Right lobe of liver (tissue), 6 donors: ENCODE measurements at regions not wholly inside any gene's neighbourhood (a gene's known extent, or its start where the extent isn't known, plus 50 kb on each side); places are given as distances from the start of the nearest gene placed in this dataset.

Experiments
- ATAC-seq, 4 donors: fragments of 200-7000 bp; cut with Tn5 transposase; one replicate each; pipeline ENCODE4 v1.9.1; 2020; ENCODE audit warnings: mild to moderate bottlenecking in 4 of 4, moderate library complexity in 4 of 4
- DNase-seq, 3 donors: peaks; one replicate each; pipeline ENCODE4 v3.0.0-alpha.2; 2020
- H3K27ac ChIP-seq, 3 donors: fragments of 200-600 bp; one replicate each; pipeline ENCODE4 v1.8.0; 2022
- H3K27me3 ChIP-seq, 2 donors: fragments of 200-600 bp; one replicate each; pipeline ENCODE4 v1.8.0; 2022
- H3K36me3 ChIP-seq, 4 donors: fragments of 200-600 bp; sonication (generic) in 1 of 4; one replicate each; pipeline versions ENCODE4 v1.5.1 to v1.8.0; 2017 to 2022; ENCODE audit warnings: control low read depth in 1 of 4
- H3K4me1 ChIP-seq, 4 donors: fragments of 200-600 bp; sonication (generic) in 1 of 4; one replicate each; pipeline versions ENCODE4 v1.5.1 to v1.8.0; 2017 to 2022; ENCODE audit warnings: control low read depth in 1 of 4
- H3K4me3 ChIP-seq, 3 donors: fragments of 200-600 bp; one replicate each; pipeline ENCODE4 v1.8.0; 2022
- H3K9me3 ChIP-seq, 4 donors: fragments of 200-600 bp; sonication (generic) in 1 of 4; one replicate each; pipeline versions ENCODE4 v1.5.1 to v1.8.0; 2017 to 2022; ENCODE audit warnings: control low read depth in 1 of 4
- POLR2A ChIP-seq: fragments of 450-650 bp; IDR thresholded peaks from one replicate; pipeline ENCODE4 v1.6.1; 2017; ENCODE audit warnings: antibody characterized with exemption, mild to moderate bottlenecking
- WGBS: methylation state at CpG from one replicate; pipeline ENCODE4 v1.1.6; 2018; ENCODE audit warnings: low coverage, low lambda C conversion rate; ENCODE audit not compliant: insufficient coverage; ENCODE audit errors: missing lambda C conversion rate; 5-methylcytosine and 5-hydroxymethylcytosine counted together
- intact Hi-C, 2 donors: fragments of 100-400 bp; cut with DNase I; formaldehyde crosslinking; loops; one replicate each; pipeline versions ENCODE4 v1.11.2 to v1.14.1; 2022
- TF ChIP-seq, protein P1 (sequence below), 4 donors: fragments of 200-600 bp in 3 of 4; fragments of 450-650 bp in 1 of 4; IDR thresholded peaks; one replicate each; pipeline versions ENCODE4 v1.5.1 to v1.8.0; 2016 to 2022; ENCODE audit warnings: antibody characterized with exemption in 4 of 4, mild to moderate bottlenecking in 2 of 4
- donor health status: DM: no; HTN: yes; CAD: no.
- donor health status: DM: no; HTN: no; CAD: no.
- donor health status: DM: no; HTN: no; CAD: no.
- donor health status: DM: no; HTN: yes; CAD: no.
- donor health status: DM: no; HTN: yes; CAD: no.

- TF ChIP-seq POLR2A = no peak
- TF ChIP-seq, protein P1, sequence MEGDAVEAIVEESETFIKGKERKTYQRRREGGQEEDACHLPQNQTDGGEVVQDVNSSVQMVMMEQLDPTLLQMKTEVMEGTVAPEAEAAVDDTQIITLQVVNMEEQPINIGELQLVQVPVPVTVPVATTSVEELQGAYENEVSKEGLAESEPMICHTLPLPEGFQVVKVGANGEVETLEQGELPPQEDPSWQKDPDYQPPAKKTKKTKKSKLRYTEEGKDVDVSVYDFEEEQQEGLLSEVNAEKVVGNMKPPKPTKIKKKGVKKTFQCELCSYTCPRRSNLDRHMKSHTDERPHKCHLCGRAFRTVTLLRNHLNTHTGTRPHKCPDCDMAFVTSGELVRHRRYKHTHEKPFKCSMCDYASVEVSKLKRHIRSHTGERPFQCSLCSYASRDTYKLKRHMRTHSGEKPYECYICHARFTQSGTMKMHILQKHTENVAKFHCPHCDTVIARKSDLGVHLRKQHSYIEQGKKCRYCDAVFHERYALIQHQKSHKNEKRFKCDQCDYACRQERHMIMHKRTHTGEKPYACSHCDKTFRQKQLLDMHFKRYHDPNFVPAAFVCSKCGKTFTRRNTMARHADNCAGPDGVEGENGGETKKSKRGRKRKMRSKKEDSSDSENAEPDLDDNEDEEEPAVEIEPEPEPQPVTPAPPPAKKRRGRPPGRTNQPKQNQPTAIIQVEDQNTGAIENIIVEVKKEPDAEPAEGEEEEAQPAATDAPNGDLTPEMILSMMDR (IDR thresholded peaks at IDR 0.05) = no peak
- no peaks in the 10 kb centered on the region for H3K27me3 ChIP-seq
- intact Hi-C loops = no loop called here
- H3K27ac ChIP-seq = no peak overlapping the region
- no peak overlapping the region for H3K4me3 ChIP-seq
- WGBS = 61% methylated on average over 4 of the region's 6 CpGs
- DNase-seq (no peak), ATAC-seq (no peak)
- no peaks in the 10 kb centered on the region for H3K36me3 ChIP-seq
- no peaks in the 10 kb centered on the region for H3K9me3 ChIP-seq
- H3K4me1 ChIP-seq = no peaks in the 10 kb centered on the region
Measured at GRCh38 chr12:107296681-107297089, 203.3 kb upstream of the CRY1 start.

- Histone ChIP-seq H3K36me3 (no peaks in the 10 kb centered on the region), H3K27ac (no peak overlapping the region), H3K4me3 (no peak overlapping the region), H3K27me3 (no peaks in the 10 kb centered on the region), H3K9me3 (no peaks in the 10 kb centered on the region), H3K4me1 (no peaks in the 10 kb centered on the region)
- intact Hi-C loops = no loop called here
- no peak for TF ChIP-seq POLR2A
- TF ChIP-seq, protein P1 (IDR thresholded peaks at IDR 0.05) = no peak
- no peak for ATAC-seq
- DNase-seq = no peak
- WGBS = 64% methylated on average over 2 of the region's 2 CpGs
Measured at GRCh38 chr12:107302649-107303341, 209.4 kb upstream of the CRY1 start.

DNA sequence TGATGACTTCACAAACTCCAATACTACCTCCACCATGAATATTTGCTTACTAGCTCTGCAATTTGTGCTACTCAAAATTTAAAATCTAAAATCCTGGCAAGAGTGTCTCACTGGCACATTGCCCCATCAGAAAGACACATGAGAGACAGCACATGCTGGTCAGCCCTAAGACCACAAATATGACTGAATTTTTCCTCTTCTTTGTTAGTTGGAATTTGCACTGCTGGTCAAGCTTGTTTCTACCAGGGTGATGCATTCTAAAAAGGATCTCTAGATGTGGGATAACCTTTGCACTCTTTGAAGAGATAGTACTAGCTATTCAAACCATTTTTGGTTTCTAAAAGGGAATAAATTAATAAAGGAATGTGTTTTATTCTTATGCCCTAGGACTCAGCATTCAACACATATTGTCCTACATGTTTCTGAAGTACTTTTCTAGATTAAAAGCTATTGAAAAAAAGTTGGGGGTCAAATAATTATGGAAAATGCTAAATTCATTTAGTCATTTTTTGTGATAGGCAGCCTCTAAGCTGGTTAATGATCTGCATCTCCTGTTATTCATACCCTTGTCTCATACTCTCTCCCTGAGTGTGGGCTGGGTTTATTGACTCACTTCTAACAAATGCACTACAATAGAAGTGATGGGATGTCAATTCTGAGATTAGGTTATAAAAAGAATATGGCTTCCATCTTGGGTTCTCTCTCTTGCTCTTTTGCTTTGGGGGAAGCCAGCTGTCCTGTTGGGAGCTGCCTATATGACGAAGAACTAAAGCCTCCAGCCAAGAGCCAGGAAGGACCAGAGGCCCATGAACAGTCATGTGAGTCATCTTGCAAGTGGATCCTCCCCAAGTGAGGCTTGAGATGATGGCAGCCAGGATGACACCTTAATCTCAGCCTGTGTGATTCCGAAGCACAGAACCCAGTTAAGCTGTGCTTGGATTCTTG is 211.5 kb upstream of the CRY1 start:
- no peaks in the 10 kb centered on the region for H3K4me1 ChIP-seq
- ATAC-seq (no peak), DNase-seq (no peak)
- no peaks in the 10 kb centered on the region for H3K27me3 ChIP-seq
- TF ChIP-seq, protein P1 (IDR thresholded peaks at IDR 0.05) = no peak
- no peak for TF ChIP-seq POLR2A
- H3K9me3 ChIP-seq = no peaks in the 10 kb centered on the region
- WGBS = 69% methylated on average over 2 of the region's 2 CpGs
- no peak overlapping the region for H3K27ac ChIP-seq
- no peaks in the 10 kb centered on the region for H3K36me3 ChIP-seq
- intact Hi-C loops = no loop called here
- no peak overlapping the region for H3K4me3 ChIP-seq

- ATAC-seq (no peak), DNase-seq (no peak)
- Histone ChIP-seq H3K4me3 (no peak overlapping the region), H3K4me1 (no peaks in the 10 kb centered on the region), H3K36me3 (no peaks in the 10 kb centered on the region), H3K27ac (no peak overlapping the region), H3K27me3 (no peaks in the 10 kb centered on the region), H3K9me3 (no peaks in the 10 kb centered on the region)
- intact Hi-C loops = no loop called here
- WGBS = 30% methylated on average over 5 of the region's 5 CpGs
- no peak for TF ChIP-seq POLR2A
- TF ChIP-seq, protein P1 (IDR thresholded peaks at IDR 0.05) = no peak
Measured at GRCh38 chr12:107306141-107306659, 212.9 kb upstream of the CRY1 start.
